ELF-1 (cell line): ENCODE measurements at regions not wholly inside any gene's neighbourhood (a gene's known extent, or its start where the extent isn't known, plus 50 kb on each side); places are given as distances from the start of the nearest gene placed in this dataset.
"Not testable (repeated sequence)": the region's sequence is repeated elsewhere in the genome, so short reads cannot be mapped to it uniquely, and the experiment has no call there.

Experiments used
- DNase-seq: peaks from one replicate; pipeline ENCODE4 v3.0.0-alpha.2; 2016; ENCODE audit warnings: low read depth, low spot score

DNA sequence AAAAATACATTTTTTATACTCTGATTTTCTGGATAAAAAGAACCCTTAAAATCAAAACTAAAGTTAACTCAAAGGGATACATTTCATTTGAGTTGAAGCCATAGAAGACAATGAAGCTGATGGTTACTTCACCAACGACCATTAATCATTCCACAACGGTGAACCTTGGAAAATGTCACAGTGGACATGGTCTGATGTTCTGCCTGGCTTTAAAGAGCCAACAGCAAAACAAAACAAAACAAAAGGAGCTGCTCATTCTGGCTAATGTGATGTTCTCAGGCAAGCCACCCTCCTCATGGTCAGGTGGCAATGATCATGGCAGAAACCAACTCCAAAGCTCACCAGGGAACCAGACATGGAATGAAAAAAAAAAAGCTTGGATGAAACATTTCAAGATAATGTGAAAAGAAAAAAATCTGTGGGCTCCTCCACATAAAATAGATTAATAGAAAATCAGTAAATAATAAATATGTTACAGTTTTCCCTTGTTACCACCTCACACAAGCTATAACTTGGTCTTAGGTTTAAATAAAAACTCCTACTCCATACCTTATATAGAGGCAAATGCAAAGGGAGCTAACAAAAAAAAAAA, 90.1 kb upstream of the SERTAD2 start:
- no peak for DNase-seq

DNA sequence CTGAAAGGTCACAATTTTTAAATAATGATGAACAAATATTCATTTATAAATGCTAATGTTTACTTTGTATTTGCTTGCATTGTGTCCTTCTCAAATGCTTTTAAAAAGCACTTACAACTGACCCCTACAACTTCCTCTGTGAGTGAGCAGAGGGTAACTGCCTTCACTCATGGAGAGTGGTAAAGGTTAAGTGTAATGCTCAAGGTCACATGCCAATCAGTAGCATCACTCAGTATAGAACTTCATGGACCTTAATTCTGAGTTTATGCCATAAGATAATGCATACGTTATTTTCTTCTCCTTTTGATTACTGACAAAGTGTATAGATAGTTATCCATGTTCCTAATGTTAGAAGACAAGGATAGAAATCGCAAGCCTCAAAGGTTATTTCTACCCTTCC, 91.8 kb upstream of the SERTAD2 start:
- DNase-seq, result no peak

DNA sequence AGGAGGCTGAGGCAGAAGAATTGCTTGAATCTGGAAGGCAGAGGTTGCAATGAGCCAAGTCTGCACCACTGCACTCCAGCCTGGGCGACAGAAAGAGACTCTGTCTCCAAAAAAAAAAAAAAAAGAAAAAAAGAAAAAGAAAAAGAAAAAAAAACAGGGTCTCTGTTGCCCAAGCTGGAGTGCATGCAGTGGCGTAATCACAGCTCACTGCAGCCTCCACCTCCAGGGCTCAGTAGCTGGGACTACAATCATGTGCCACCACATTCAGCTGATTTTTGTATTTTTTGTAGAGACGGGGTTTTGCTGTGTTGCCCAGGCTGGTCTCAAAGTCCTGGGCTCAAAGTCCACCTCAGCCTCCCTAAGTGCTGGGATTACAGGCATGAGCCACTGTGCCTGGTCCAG, 94.0 kb upstream of the SERTAD2 start:
- not testable (repeated sequence) for DNase-seq

DNA sequence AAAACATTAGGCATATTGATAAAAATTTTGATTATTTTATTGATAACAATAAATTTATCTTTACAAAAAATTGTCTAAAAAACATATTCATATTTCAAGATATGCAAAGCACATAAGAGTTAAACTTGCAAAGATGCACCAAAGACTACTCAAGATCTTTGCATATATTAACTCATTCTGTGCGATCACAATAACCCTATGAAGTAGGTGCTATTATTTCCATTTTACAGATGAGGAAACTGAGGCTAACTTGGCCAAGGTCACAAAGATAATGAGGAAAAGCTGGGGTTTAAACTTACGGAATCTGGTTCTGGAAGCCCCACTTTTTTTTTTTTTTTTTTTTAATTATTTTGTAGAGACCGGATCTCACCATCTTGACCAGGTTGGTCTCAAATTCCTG, 94.4 kb upstream of the SERTAD2 start:
- no peak for DNase-seq

DNA sequence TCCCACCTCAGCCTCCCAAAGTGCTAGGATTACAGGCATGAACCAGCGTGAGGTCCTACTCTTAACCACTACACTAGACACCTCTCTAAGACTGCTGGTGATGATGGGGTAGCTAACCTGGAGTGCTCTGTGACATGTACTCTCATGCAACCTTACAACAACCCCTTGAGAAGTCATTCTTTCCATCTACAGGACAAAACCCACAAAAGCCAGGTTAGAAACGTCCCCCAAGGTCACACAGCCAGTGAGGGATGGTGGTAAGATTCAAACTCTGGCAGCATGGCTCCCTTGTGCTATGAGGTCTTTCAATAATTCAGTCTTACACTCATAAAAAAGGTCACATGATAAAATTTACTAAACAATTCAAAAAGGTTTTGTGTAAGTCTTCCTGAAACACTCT, 94.8 kb upstream of the SERTAD2 start:
- DNase-seq, result no peak

DNA sequence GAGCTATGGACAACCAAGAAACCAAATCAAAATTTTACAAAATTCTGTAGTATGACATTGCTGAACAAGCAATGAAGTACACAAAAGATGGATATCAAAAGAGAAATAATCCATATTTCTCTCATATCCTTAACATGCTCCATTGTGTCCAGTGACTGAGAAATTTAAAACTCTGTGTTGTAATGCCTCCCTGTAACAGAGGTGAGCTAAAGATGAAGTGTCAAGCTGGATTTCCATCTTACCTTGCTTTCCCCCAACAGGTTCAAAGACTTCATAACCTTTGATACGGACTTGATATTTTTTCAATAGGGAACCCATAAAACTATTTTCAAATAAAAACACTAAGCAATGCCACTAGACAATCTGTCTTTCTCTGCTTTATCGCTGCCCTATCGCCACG, 95.7 kb upstream of the SERTAD2 start:
- no peak for DNase-seq

DNA sequence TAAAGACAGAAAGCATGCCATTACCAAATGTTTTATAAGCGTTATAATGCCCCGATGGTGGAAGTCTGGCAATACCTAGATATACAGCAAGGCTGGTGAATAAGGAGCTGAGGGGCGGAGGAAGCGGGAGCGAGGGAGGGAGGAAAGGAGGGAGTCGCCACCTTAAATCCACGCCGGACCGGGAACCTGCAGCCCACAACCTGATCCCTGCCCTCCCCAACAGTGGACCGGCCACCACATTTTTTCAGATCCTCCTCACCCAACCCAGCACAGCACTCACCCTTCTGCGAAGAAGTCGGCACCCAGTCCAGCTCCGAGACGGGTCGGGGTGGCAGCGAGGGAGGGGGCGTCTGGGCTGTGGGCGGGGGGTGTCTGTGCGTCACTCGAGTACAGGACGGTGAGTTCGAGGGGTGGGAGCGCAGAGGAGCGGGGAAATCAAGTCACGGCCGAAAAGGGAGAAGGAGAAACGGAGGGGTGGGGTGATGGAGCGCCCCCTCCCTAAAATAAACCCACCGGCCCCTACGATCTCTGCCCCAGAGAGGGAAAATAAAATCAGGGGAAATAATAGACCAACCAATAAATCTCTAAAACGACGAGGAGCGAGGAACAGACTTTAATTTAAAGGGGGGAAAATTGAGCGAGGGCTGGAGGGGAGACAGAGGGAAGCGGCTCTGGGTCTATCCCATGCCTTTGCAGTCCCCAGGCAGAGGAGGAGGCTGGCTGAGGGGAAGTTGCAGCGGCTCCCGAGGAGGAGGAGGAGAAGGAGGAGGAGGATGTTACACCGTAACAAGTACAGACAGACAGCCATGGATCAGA, 96.5 kb upstream of the SERTAD2 start:
- no peak for DNase-seq

DNA sequence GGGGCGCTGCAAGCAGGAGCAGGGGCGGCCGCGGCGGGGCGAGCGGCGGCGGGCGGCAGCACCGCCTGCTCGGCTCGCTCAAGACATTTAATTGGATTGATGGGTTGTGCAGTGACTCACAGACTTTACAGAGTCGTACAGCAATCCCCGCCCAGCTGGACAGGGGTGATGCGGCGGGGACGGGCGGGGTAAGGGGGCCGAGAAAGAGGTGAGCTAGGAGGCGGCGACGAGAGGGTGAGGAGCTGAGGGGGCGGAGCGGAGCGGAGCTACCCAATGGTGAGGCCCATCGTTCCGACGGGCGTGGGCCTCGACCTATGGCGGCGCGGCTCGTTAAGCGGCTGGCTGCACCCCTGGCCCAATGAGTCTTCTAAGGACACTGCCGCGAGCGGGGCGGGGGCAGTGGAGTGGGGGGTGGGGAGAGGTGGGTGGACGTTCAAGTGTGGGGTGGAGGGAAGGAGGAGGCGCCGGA, 97.1 kb upstream of the SERTAD2 start:
- DNase-seq, result peak; percentile 99

DNA sequence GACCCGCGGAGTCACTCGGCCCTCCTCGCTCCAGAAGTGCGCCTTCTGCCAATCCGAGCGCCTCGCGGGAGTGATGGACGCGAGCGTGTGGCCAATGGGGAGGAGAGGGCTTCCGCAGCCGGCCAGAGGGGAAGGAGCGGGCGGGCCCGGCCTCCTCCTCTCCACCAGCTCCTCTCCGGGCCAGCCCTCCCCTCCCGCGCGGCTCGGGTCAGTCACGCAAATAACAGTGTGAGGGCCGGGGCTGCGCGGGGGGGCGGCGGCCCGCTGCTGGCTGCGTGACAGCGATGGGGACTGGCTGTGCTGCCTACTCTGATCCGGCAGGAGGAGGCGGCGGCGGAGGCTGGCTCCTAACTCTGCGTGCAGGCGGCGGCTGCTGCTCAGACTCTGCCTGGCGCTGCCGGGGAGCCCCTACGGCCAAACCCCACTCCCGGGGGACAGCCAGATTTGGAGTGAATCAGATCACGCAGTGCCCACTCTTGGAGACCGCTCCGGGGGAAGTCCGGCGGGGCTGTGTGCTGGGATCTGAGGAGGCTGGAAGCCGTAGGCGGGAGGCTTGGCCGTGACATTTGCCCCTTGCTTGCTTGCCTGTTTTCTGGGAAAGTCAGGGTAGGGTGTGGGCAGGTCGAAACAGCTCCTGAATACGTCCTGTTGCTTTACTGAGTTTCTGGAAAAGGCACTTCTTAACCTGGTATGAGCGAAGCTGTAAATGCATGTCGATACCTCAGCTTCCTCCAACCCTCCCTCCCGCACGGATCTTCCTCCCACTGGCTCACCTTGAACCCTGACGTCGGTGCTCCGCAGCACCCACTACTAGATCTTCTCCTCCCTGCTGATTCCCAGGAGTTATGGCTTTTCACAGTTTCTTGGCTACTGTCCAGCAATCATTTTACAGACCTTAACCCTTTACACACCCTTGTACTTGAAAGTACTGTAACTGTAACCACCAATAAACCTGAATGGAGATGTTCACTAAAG, 97.9 kb upstream of the SERTAD2 start:
- DNase-seq, result no peak

DNA sequence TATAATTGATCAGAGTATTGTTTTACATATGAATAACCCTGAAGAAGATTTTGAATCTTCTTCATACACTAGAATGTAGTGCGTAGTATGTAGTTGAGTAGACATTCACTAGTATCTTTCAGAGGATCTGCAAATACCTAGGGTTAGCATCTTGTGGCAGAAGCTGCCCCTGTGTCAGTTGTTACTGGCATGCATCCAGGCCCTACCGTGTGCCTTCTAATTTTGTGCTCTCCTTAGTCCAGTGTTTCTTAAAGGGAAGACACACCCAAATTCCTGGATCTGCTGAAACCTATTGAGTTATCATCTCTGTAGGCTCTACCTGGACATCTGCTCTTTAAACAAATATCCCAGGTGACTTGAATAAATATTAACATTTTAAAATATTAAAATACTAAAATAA, 99.7 kb upstream of the SERTAD2 start:
- no peak for DNase-seq

DNA sequence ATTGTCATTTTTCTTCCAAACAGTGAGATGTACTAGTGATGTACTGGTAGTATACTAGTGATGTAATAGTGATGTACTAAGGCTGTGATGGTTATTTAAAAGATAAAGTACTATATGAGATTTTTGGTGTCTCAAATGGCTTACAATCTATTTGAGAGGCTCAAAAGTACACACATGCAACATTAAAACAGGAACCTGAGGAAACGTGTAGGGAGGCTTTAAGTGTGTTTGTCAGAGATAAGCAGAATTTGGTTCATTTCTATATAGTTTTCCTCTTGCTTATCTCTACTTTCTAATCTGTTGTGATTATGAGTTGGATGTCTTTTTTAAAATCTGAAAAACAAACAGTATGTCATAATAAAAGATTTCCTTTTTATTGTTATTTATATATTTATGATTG, 100.9 kb upstream of the SERTAD2 start:
- DNase-seq, result no peak

DNA sequence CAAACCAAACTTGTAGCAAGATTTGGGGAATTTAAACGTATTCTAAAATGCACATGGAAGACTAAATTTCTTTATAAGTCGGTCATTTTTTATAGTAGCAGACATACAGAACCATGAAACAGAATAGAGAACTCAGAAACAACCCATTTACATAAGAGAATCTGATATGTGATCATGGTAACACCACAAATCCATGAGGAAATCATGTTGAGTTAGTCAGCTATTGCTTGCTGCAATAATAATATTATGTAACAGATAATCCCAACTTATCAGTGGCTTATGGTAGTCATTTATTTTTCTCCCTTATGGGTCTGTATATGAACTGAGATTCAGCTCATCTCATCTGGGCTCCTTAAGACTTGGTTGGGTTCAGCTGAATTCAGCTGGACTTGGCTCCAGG, 103.4 kb upstream of the SERTAD2 start:
- DNase-seq, result no peak

DNA sequence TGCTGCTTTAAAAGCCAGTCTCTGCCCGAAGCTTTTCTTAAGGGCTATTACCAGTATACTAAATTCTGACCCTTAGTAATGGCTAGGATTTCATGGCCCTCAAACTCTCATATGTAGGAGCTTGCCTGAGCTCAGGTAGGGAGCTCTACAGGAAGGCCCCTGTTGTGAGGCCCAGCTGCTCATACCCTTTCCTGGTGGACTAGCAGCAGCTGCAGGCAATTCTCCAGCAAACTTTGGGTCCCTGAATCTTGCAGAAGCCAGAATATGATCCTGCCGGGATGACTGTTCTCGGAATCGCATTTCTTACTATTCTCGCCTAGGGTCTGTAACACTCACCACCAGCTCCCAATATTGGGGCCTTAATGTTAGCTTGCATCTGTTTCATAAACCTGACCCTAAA, 106.4 kb upstream of the SERTAD2 start:
- no peak for DNase-seq

DNA sequence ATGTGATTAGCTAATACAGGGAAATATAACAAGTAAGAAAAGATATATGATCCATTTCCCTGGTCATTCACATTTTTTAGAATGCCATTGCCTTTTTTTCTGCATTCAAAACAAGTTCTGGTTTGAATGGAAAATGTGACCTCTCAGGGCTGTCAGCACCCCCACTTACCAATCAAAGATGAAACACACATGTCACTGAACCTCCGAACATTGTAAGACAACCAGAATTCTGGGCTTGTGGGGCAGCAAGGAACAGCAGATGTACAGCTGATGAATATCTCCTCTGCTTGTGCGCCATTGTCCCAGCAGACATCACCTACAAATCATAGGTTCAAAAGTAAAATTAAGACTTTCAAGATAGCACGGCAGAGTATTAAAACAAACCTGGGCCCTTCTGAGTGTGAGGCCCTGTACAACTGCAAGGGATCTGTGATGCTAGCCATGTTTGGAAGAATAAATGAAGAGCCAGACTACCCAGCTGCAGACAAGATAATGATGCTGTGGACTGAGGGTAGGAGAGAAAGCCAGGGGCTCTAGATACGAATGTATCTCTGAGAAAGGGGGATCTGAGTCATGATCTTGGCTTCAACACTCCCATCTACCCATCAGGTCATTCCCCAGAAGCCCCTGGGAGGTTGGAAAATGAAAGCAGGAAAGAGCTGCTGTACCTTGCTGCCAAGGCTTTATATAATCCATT, 108.7 kb upstream of the SERTAD2 start:
- no peak for DNase-seq

DNA sequence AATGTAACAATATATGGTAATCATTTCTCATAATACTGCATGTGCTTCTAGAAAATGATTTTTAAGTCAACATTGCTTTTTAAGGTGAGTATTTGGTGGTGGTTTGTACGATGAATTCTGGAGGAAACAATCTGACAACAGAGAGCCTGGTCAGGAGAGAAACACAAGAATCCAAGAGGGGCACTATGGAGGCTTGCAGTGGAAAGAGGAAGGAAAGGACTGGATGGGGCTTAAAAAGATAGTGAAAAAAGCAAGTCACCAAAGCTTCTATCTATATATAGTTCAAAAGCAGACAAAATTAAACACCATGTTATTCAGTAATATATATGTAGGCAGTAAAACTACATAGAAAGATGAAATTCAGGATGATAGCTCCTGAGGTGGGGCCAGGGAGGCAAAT, 109.4 kb upstream of the SERTAD2 start:
- no peak for DNase-seq

DNA sequence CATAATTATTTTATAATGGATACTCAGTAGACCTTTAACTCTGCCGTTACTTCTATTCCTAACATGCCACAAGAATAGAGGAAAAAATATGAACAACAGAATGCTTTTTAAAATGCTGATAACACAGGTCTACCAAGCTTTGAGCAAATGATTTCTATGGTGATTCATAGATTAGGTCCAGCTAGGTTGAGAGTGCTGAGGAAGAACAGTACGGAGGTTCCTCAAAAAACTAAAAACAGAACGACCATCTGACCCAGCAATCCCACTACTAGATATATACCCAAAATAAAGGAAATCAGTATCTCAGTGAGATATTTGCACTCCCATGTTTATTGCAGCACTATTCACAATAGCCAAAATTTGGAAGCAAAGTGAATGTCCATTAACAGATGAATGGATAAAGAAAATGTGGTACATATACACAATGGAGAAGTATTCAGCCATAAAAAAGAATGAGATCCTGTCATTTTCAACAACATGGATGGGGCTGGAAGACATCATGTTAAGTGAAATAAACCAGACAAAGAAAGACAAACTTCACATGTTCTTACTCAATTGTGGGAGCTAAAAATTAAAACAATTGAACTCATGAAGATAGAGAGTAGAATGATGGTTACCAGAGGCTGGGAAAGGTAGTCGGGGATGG, 111.6 kb upstream of the SERTAD2 start:
- DNase-seq, result no peak

DNA sequence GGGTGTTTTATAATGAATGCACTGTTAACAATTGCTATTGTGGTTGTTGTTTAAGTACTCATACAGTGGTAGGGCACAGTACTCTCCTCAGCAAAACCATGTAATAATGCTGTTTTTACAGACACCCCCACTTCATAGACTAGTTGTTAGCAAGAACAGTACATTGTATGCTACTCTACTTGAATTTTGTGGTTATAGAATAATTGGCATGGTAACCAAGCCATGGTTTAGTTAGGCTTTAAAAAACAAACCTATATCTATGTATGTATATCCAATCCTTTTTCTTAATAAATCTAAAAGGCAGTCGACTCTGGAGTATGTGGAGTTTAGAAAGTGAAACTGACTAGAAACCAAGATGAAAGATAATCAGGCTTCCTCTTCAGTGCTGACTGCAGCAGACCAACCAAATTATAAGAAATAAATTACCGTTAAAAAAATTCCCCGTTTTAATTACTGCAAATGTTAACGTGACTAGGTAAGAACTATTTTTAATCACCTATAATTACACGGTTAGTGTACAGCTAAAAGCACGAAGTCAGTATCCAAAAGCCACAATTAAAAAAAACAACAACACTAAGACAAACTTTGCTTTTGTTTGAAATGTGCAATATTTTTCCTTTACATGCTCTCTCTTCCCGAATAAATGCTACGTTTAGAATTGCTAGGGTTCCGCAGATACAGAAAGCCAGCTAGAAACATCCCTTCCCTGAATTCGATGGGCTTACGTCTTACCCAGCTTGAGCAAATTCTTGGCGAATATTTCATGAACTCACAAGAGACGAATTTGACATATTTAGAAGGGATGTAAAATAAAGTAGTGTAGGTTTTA, 113.3 kb upstream of the SERTAD2 start:
- DNase-seq, result no peak

DNA sequence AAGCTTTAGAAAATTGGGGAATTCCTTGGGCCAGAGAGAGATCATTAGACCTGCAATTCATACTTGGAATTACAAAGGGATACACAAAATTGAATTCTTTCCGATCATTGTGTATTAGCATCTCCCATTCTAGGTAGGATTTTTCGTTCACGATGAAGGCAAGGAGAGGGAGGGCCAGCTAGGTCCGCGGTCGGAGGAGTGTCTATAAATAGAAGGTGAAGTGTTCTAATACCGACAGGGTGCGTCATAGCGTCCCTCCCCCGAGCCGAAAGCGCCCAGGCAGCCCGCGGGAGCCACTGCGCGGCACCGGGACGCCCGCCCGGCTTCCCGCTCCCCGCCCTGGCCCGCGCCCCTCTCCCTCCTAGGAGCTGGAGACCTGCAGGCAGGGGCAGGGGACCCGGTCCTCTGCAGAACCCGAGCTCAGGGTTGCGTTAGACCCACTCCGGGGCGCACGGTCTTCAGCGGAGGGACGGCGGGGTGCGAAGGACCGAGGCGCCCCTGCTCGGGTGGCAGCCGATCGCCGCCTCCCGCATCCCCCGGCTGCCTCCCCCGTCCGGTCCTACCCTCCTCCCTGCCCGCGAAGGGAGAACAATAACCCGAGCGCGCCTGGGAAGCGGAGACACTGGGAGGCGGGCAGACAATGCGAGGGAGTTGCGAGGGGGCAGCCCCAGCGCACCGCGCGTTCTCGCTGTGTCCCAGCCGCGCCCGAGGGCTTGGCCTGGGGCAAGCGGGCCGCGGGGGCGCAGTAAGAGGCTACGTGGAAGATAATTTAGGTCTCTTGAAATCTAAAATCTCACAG, 114.2 kb upstream of the SERTAD2 start:
- DNase-seq, result peak; percentile 89

DNA sequence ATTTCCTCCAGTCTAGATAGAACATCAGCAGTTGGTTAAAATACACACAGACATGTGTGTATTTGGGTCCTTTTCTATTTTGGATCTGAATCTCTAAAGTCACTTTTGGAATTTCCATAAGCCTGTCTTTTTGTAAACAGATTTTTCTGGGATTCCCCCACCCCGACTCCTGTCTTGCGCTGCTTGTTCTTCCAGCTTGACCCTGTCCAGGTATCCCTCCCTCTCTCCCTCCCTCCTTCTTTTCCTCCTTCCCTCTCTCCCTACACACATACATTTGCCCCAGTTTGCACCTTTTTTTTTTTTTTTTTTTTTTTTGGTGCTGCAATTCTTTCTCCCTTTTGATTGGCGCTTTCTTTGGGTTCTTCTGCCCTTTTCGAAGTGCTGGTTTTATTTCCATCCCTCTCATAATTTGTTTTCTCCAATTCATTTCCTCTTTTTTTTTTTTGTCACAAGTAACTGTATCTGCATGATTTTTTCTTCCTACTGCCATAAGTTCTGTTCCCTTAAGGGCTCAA, 114.8 kb upstream of the SERTAD2 start:
- DNase-seq, result no peak
